OCI-LY1 (cell line): ENCODE measurements at regions not wholly inside any gene's neighbourhood (a gene's known extent, or its start where the extent isn't known, plus 50 kb on each side); places are given as distances from the start of the nearest gene placed in this dataset.

Experiments
- H2AFZ ChIP-seq: fragments of 200-600 bp; sonication (generic), shearing (Covaris generic); 2 replicates; pipeline ENCODE4 v1.6.0; 2014; ENCODE audit warnings: antibody characterized with exemption, mild to moderate bottlenecking, low read length
- H3F3A ChIP-seq: fragments of 200-600 bp; sonication (generic), shearing (Covaris generic); 2 replicates; pipeline ENCODE4 v1.6.0; 2014; ENCODE audit warnings: mild to moderate bottlenecking, antibody characterized with exemption, low read length, moderate library complexity; ENCODE audit not compliant: insufficient read depth
- H3K27ac ChIP-seq: fragments of 200-600 bp; sonication (generic); 2 replicates; pipeline ENCODE4 v1.5.1; 2014; ENCODE audit warnings: low read length, mixed run types, mild to moderate bottlenecking, low read depth; ENCODE audit not compliant: poor library complexity, severe bottlenecking
- H3K27me3 ChIP-seq: fragments of 200-600 bp; sonication (generic); 2 replicates; pipeline ENCODE4 v1.6.0; 2014; ENCODE audit warnings: antibody characterized with exemption, mild to moderate bottlenecking, low read length, moderate library complexity; ENCODE audit not compliant: insufficient read depth
- H3K36me3 ChIP-seq: fragments of 200-600 bp; sonication (generic); 2 replicates; pipeline ENCODE4 v1.6.1; 2014; ENCODE audit warnings: mild to moderate bottlenecking, antibody characterized with exemption, low read length, moderate library complexity, mixed read lengths; ENCODE audit not compliant: insufficient read depth
- H3K4me1 ChIP-seq: fragments of 200-600 bp; sonication (generic); 2 replicates; pipeline ENCODE4 v1.5.1; 2014; ENCODE audit warnings: mild to moderate bottlenecking, low read length, moderate library complexity; ENCODE audit not compliant: insufficient read depth, severe bottlenecking
- H3K4me2 ChIP-seq: fragments of 200-600 bp; sonication (generic), shearing (Covaris generic); 2 replicates; pipeline ENCODE4 v1.6.1; 2014; ENCODE audit warnings: low read length
- H3K4me3 ChIP-seq: fragments of 200-600 bp; sonication (generic); 2 replicates; pipeline ENCODE4 v1.5.1; 2014; ENCODE audit warnings: low read length, low read depth, mild to moderate bottlenecking, mixed read lengths; ENCODE audit not compliant: poor library complexity, severe bottlenecking
- H3K79me2 ChIP-seq: fragments of 200-600 bp; shearing (Covaris generic); 2 replicates; pipeline ENCODE4 v1.6.1; 2016; ENCODE audit warnings: mixed run types, low read length, mixed read lengths; ENCODE audit not compliant: insufficient read depth
- H3K9ac ChIP-seq: fragments of 200-600 bp; sonication (generic), shearing (Covaris generic); 2 replicates; pipeline ENCODE4 v1.6.1; 2014; ENCODE audit warnings: mild to moderate bottlenecking, low read length, mixed read lengths
- H3K9me2 ChIP-seq: fragments of 200-600 bp; sonication (generic), shearing (Covaris generic); 2 replicates; pipeline ENCODE4 v1.6.1; 2014; ENCODE audit warnings: low read depth, mild to moderate bottlenecking, low read length, mixed read lengths
- H3K9me3 ChIP-seq: fragments of 200-600 bp; shearing (Covaris generic); 2 replicates; pipeline ENCODE4 v1.6.1; 2014; ENCODE audit warnings: low read length, mixed read lengths
- H4K20me1 ChIP-seq: fragments of 200-600 bp; sonication (generic), shearing (Covaris generic); 2 replicates; pipeline ENCODE4 v1.6.0; 2016; ENCODE audit warnings: mild to moderate bottlenecking, low read length; ENCODE audit not compliant: insufficient read depth
- EZH2 ChIP-seq: fragments of 200-600 bp; sonication (generic), shearing (Covaris generic); IDR thresholded peaks from 2 replicates; pipeline ENCODE4 v1.8.0; 2017; ENCODE audit warnings: borderline replicate concordance, mixed run types, mild to moderate bottlenecking, antibody characterized with exemption, low read length, moderate library complexity, mixed read lengths
- TF ChIP-seq, protein P1 (sequence below): fragments of 200-600 bp; sonication (generic), shearing (Covaris generic); IDR thresholded peaks from 2 replicates; pipeline ENCODE4 v1.5.1; 2017; ENCODE audit warnings: mild to moderate bottlenecking, antibody characterized with exemption, low read length, moderate library complexity, mixed read lengths

DNA sequence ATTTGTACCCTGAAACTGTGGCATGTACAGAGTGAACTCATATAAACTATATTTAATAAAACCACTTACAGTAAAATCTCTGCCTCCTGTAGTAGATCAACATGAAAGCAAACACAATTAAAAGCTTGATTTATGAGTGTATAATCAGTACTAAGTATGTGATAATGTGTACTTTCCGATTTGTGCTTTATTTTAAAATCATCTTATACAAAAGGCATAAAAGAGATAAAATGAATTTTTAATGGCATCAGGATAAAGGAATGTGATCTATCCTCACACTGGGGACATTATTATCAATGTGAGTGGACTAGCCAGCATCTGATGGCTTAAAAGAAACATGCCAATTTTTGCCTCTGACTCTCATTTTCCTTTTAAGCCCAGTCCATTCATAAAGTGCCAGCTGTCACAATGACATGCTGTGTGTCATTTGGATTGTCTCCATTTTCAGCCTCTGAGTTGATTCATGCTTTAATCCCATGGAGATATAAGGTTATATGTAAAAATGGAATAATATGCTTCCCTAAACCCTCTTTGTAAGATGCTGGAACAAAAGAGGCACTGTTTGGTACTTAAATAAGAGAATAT is 831.6 kb upstream of the EYS start:
- Histone ChIP-seq H3K4me2 (no peak overlapping the region), H3K27ac (no peak overlapping the region), H3K9me3 (no peaks in the 10 kb centered on the region), H3K79me2 (no peaks in the 10 kb centered on the region), H4K20me1 (no peaks in the 10 kb centered on the region), H3K27me3 (no peaks in the 10 kb centered on the region), H3K9ac (no peak overlapping the region), H3K36me3 (no peaks in the 10 kb centered on the region), H3F3A (no peaks in the 10 kb centered on the region), H3K9me2 (no peaks in the 10 kb centered on the region), H2AFZ (no peak overlapping the region), H3K4me3 (no peak overlapping the region), H3K4me1 (no peaks in the 10 kb centered on the region)
- TF ChIP-seq EZH2, result no peak
- TF ChIP-seq, protein P1, sequence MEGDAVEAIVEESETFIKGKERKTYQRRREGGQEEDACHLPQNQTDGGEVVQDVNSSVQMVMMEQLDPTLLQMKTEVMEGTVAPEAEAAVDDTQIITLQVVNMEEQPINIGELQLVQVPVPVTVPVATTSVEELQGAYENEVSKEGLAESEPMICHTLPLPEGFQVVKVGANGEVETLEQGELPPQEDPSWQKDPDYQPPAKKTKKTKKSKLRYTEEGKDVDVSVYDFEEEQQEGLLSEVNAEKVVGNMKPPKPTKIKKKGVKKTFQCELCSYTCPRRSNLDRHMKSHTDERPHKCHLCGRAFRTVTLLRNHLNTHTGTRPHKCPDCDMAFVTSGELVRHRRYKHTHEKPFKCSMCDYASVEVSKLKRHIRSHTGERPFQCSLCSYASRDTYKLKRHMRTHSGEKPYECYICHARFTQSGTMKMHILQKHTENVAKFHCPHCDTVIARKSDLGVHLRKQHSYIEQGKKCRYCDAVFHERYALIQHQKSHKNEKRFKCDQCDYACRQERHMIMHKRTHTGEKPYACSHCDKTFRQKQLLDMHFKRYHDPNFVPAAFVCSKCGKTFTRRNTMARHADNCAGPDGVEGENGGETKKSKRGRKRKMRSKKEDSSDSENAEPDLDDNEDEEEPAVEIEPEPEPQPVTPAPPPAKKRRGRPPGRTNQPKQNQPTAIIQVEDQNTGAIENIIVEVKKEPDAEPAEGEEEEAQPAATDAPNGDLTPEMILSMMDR, result no peak

DNA sequence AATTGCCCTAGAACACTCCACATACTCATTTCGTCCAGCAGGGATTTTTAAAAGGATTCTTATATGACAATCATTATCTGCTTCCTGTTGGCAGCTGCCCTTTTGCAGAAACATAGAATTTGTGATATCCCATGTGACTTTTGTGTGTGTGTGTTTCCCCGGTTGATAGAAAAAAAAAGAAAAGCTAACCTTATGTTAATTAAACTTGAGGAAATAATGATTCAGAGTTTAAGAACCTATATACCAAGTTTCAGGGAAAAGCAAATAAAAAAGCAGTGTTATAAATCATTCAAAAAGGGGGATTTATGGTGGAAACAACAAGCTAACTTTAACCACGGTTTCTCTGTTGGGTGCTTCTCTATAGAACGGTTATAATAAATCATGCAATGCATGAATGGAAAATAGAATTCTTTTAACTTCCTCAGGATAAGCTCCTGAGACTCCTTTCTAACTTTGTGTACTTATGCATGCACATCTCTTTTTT is 826.9 kb upstream of the EYS start:
- Histone ChIP-seq H3F3A (no peaks in the 10 kb centered on the region), H3K79me2 (no peaks in the 10 kb centered on the region), H3K4me3 (no peak overlapping the region), H3K27ac (no peak overlapping the region), H3K27me3 (no peaks in the 10 kb centered on the region), H3K4me2 (no peak overlapping the region), H3K9me3 (no peaks in the 10 kb centered on the region), H2AFZ (no peak overlapping the region), H3K4me1 (no peaks in the 10 kb centered on the region), H3K36me3 (no peaks in the 10 kb centered on the region), H3K9me2 (no peaks in the 10 kb centered on the region), H3K9ac (no peak overlapping the region), H4K20me1 (no peaks in the 10 kb centered on the region)
- TF ChIP-seq EZH2, result no peak
- TF ChIP-seq, protein P1, result no peak

DNA sequence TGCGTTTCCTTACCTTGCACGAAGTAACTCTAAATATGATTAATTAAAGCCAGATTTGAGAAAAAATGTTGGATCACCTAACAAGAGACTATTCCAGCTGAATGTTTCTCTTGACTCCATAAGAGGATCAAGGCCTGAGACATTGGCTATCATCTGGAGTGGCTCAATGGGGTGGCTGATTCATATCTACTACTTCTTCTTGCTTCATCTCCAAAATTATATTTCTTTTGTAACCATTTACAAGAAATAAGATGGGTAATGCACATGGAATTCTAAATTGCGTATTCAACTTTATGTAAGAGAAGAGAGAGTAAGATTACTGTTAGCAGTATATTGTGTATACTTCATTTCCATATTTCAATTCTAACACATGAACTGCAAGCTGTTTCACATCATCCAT is 819.0 kb upstream of the EYS start:
- no peaks in the 10 kb centered on the region for H3K9me3 ChIP-seq
- no peaks in the 10 kb centered on the region for H3F3A ChIP-seq
- no peaks in the 10 kb centered on the region for H3K79me2 ChIP-seq
- no peaks in the 10 kb centered on the region for H3K4me1 ChIP-seq
- no peak overlapping the region for H3K9ac ChIP-seq
- no peaks in the 10 kb centered on the region for H3K36me3 ChIP-seq
- H2AFZ ChIP-seq, result no peak overlapping the region
- H3K27me3 ChIP-seq, result no peaks in the 10 kb centered on the region
- no peak overlapping the region for H3K27ac ChIP-seq
- no peaks in the 10 kb centered on the region for H3K9me2 ChIP-seq
- H3K4me2 ChIP-seq, result no peak overlapping the region
- H3K4me3 ChIP-seq, result no peak overlapping the region
- no peaks in the 10 kb centered on the region for H4K20me1 ChIP-seq
- TF ChIP-seq, protein P1, result no peak
- TF ChIP-seq EZH2, result no peak
